Mesothelial cell of epicardium (in vitro differentiated cells): ENCODE measurements at regions not wholly inside any gene's neighbourhood (a gene's known extent, or its start where the extent isn't known, plus 50 kb on each side); places are given as distances from the start of the nearest gene placed in this dataset.

ENCODE experiments used
- DNase-seq, 2 experiments: peaks; one replicate each; pipeline ENCODE4 v3.0.0; 2021; ENCODE audit warnings: low spot score in 2 of 2; ENCODE audit not compliant: unreplicated experiment in 2 of 2
- H3K27ac Mint-ChIP-seq: 2 replicates; pipeline ENCODE4 v1.8.0; 2021; ENCODE audit warnings: mixed read lengths
- H3K27me3 Mint-ChIP-seq: 2 replicates; pipeline ENCODE4 v1.8.0; 2021; ENCODE audit warnings: low read depth, mixed read lengths
- H3K36me3 Mint-ChIP-seq: 2 replicates; pipeline ENCODE4 v1.8.0; 2021; ENCODE audit warnings: mixed read lengths
- H3K4me1 Mint-ChIP-seq: 2 replicates; pipeline ENCODE4 v1.8.0; 2021; ENCODE audit warnings: mixed read lengths
- H3K4me3 Mint-ChIP-seq: 2 replicates; pipeline ENCODE4 v1.8.0; 2021; ENCODE audit warnings: mild to moderate bottlenecking, moderate library complexity, mixed read lengths
- H3K9me3 Mint-ChIP-seq: 2 replicates; pipeline ENCODE4 v1.8.0; 2021; ENCODE audit warnings: mixed read lengths
- CTCF ChIP-seq: fragments of 200-600 bp; sonication (generic); IDR thresholded peaks from one replicate; pipeline ENCODE4 v1.5.0; 2021; ENCODE audit warnings: antibody characterized with exemption; ENCODE audit not compliant: unreplicated experiment

GRCh38 chrX:66544181-66544580, 94.7 kb downstream of the EDA2R start:
- no peak for DNase-seq
- H3K4me3 Mint-ChIP-seq, result no peak overlapping the region
- H3K4me1 Mint-ChIP-seq, result no peaks in the 10 kb centered on the region
- no peak for TF ChIP-seq CTCF
- no peak overlapping the region for H3K27ac Mint-ChIP-seq
- peaks cover 73% of the 10 kb centered on the region for H3K9me3 Mint-ChIP-seq
- H3K36me3 Mint-ChIP-seq, result no peaks in the 10 kb centered on the region
- H3K27me3 Mint-ChIP-seq, result no peaks in the 10 kb centered on the region

GRCh38 chrX:66504481-66504880, 134.4 kb downstream of the EDA2R start:
- Mint-ChIP-seq H3K4me1 (no peaks in the 10 kb centered on the region), H3K27ac (no peak overlapping the region), H3K9me3 (peaks cover 81% of the 10 kb centered on the region), H3K4me3 (no peak overlapping the region), H3K36me3 (no peaks in the 10 kb centered on the region), H3K27me3 (no peaks in the 10 kb centered on the region)
- no peak for DNase-seq
- no peak for TF ChIP-seq CTCF

GRCh38 chrX:66498672-66499296, 140.1 kb downstream of the EDA2R start:
- no peaks in the 10 kb centered on the region for H3K27me3 Mint-ChIP-seq
- H3K4me3 Mint-ChIP-seq, result no peak overlapping the region
- no peaks in the 10 kb centered on the region for H3K4me1 Mint-ChIP-seq
- no peak overlapping the region for H3K27ac Mint-ChIP-seq
- no peak for TF ChIP-seq CTCF
- peaks cover 64% of the 10 kb centered on the region for H3K9me3 Mint-ChIP-seq
- DNase-seq, result no peak
- peaks cover 4% of the 10 kb centered on the region for H3K36me3 Mint-ChIP-seq

GRCh38 chrX:66489339-66489738, 149.5 kb downstream of the EDA2R start:
- TF ChIP-seq CTCF, result no peak
- no peak for DNase-seq
- H3K4me1 Mint-ChIP-seq, result no peaks in the 10 kb centered on the region
- H3K9me3 Mint-ChIP-seq, result peaks cover 74% of the 10 kb centered on the region
- no peak overlapping the region for H3K4me3 Mint-ChIP-seq
- peaks cover 5% of the 10 kb centered on the region for H3K36me3 Mint-ChIP-seq
- no peaks in the 10 kb centered on the region for H3K27me3 Mint-ChIP-seq
- no peak overlapping the region for H3K27ac Mint-ChIP-seq
